ENCODE measurements at regions not wholly inside any gene's neighbourhood (a gene's known extent, or its start where the extent isn't known, plus 50 kb on each side); places are given as distances from the start of the nearest gene placed in this dataset.

- no peak for TF ChIP-seq CTCF (IDR thresholded peaks at IDR 0.05)
- no peak for TF ChIP-seq POLR2A (IDR thresholded peaks at IDR 0.05)
These were observed 119.8 kb upstream of the NAV2 start for GRCh38 chr11:19592842-19593241.
